DND-41 (cell line): ENCODE measurements at regions not wholly inside any gene's neighbourhood (a gene's known extent, or its start where the extent isn't known, plus 50 kb on each side); places are given as distances from the start of the nearest gene placed in this dataset.

Experiments
- ATAC-seq: fragments of 200-7000 bp; cut with Tn5 transposase; 3 replicates; pipeline ENCODE4 v1.9.1; 2021; ENCODE audit warnings: low read depth; ENCODE audit not compliant: insufficient read depth
- DNase-seq: peaks from one replicate; pipeline ENCODE4 v3.0.0-alpha.2; 2020
- H2AFZ ChIP-seq: 2 replicates; pipeline ENCODE4 v1.6.0; 2012; ENCODE audit warnings: low read depth, low read length
- H3K27ac ChIP-seq: 2 replicates; pipeline ENCODE4 v1.5.1; 2012; ENCODE audit warnings: low read length, inconsistent platforms
- H3K27me3 ChIP-seq: fragments of 200-600 bp; sonication (generic); 2 replicates; pipeline ENCODE4 v1.6.0; 2012; ENCODE audit warnings: low read length, mild to moderate bottlenecking, inconsistent platforms; ENCODE audit not compliant: insufficient read depth, poor library complexity
- H3K36me3 ChIP-seq: 2 replicates; pipeline ENCODE4 v1.5.1; 2012; ENCODE audit warnings: low read length, inconsistent platforms; ENCODE audit not compliant: insufficient read depth
- H3K4me1 ChIP-seq: 2 replicates; pipeline ENCODE4 v1.5.1; 2012; ENCODE audit warnings: mild to moderate bottlenecking, low read length; ENCODE audit not compliant: insufficient read depth
- H3K4me2 ChIP-seq: 2 replicates; pipeline ENCODE4 v1.6.0; 2012; ENCODE audit warnings: mild to moderate bottlenecking, moderate library complexity, low read length, inconsistent platforms; ENCODE audit not compliant: insufficient read depth
- H3K4me3 ChIP-seq, 2 experiments: fragments of 200-600 bp in 1 of 2; shearing (Covaris generic) in 1 of 2; 2 replicates each; pipeline ENCODE4 v1.5.1; 2012 to 2016; ENCODE audit warnings: inconsistent platforms in 2 of 2, low read length in 2 of 2, mild to moderate bottlenecking in 2 of 2, low read depth in 1 of 2, moderate library complexity in 1 of 2
- H3K79me2 ChIP-seq: 2 replicates; pipeline ENCODE4 v1.6.0; 2012; ENCODE audit warnings: low read length, inconsistent platforms; ENCODE audit not compliant: insufficient read depth
- H3K9ac ChIP-seq: 2 replicates; pipeline ENCODE4 v1.6.0; 2012; ENCODE audit warnings: low read depth, mild to moderate bottlenecking, inconsistent platforms, low read length, moderate library complexity
- H3K9me3 ChIP-seq: 2 replicates; pipeline ENCODE4 v1.5.1; 2012; ENCODE audit warnings: low read length, moderate library complexity, mild to moderate bottlenecking, inconsistent platforms; ENCODE audit not compliant: insufficient read depth, severe bottlenecking
- H4K20me1 ChIP-seq: 2 replicates; pipeline ENCODE4 v1.6.0; 2012; ENCODE audit warnings: low read length; ENCODE audit not compliant: insufficient read depth
- CTCF ChIP-seq: IDR thresholded peaks from 2 replicates; pipeline ENCODE4 v1.5.1; 2012; ENCODE audit warnings: borderline replicate concordance, low read length, moderate library complexity, mild to moderate bottlenecking; ENCODE audit not compliant: poor library complexity, severe bottlenecking; ENCODE audit errors: extremely low read depth
- EZH2 ChIP-seq: IDR thresholded peaks from 3 replicates; pipeline ENCODE4 v1.6.1; 2012; ENCODE audit warnings: borderline replicate concordance, low read depth, mild to moderate bottlenecking, moderate library complexity, low read length, inconsistent platforms; ENCODE audit not compliant: severe bottlenecking

GRCh38 chr19:30884146-30884812 lies 465.0 kb downstream of the TSHZ3 start:
- no peaks in the 10 kb centered on the region for H3K79me2 ChIP-seq
- H3K4me1 ChIP-seq, result no peaks in the 10 kb centered on the region
- no peak overlapping the region for H3K4me3 ChIP-seq
- H3K9me3 ChIP-seq, result no peaks in the 10 kb centered on the region
- H3K27ac ChIP-seq, result no peak overlapping the region
- no peak overlapping the region for H3K4me2 ChIP-seq
- no peaks in the 10 kb centered on the region for H3K36me3 ChIP-seq
- H3K27me3 ChIP-seq, result peaks cover 6% of the 10 kb centered on the region
- no peak overlapping the region for H3K9ac ChIP-seq
- H2AFZ ChIP-seq, result no peak overlapping the region
- TF ChIP-seq EZH2 (no peak), CTCF (no peak)
- no peaks in the 10 kb centered on the region for H4K20me1 ChIP-seq
- no peak for ATAC-seq
- no peak for DNase-seq

- Histone ChIP-seq H4K20me1 (no peaks in the 10 kb centered on the region), H3K27ac (no peak overlapping the region), H3K4me2 (no peak overlapping the region), H3K9ac (no peak overlapping the region), H3K4me3 (no peak overlapping the region), H3K36me3 (no peaks in the 10 kb centered on the region), H2AFZ (no peak overlapping the region), H3K27me3 (no peaks in the 10 kb centered on the region), H3K9me3 (no peaks in the 10 kb centered on the region), H3K4me1 (no peaks in the 10 kb centered on the region), H3K79me2 (no peaks in the 10 kb centered on the region)
- ATAC-seq, result no peak
- TF ChIP-seq CTCF (no peak), EZH2 (no peak)
- DNase-seq, result no peak
These were observed 466.2 kb downstream of the TSHZ3 start for GRCh38 chr19:30883071-30883470.

- H3K27me3 ChIP-seq, result no peaks in the 10 kb centered on the region
- no peaks in the 10 kb centered on the region for H3K79me2 ChIP-seq
- no peak for DNase-seq
- no peak overlapping the region for H2AFZ ChIP-seq
- no peaks in the 10 kb centered on the region for H4K20me1 ChIP-seq
- H3K9me3 ChIP-seq, result no peaks in the 10 kb centered on the region
- no peak overlapping the region for H3K9ac ChIP-seq
- H3K4me3 ChIP-seq, result no peak overlapping the region
- ATAC-seq, result no peak
- H3K4me2 ChIP-seq, result no peak overlapping the region
- H3K27ac ChIP-seq, result no peak overlapping the region
- TF ChIP-seq EZH2, result no peak
- TF ChIP-seq CTCF, result no peak
- H3K4me1 ChIP-seq, result no peaks in the 10 kb centered on the region
- no peaks in the 10 kb centered on the region for H3K36me3 ChIP-seq
These were observed 466.7 kb downstream of the TSHZ3 start for GRCh38 chr19:30882411-30883005.
